CD4-positive, alpha-beta memory T cell (primary cell): ENCODE measurements at regions not wholly inside any gene's neighbourhood (a gene's known extent, or its start where the extent isn't known, plus 50 kb on each side); places are given as distances from the start of the nearest gene placed in this dataset.

Experiments used
- CTCF ChIA-PET: fragments of 350-600 bp; sonication (Branson Sonifier 250); formaldehyde crosslinking; loops from one replicate; lab custom pipeline; 2021; ENCODE audit warnings: inconsistent platforms; ENCODE audit not compliant: partially characterized antibody; lab: Charles Lee
- POLR2A ChIA-PET: fragments of 350-600 bp; sonication (Branson Sonifier 250); formaldehyde crosslinking; loops from one replicate; lab custom pipeline; 2021; ENCODE audit not compliant: partially characterized antibody; lab: Charles Lee
- DNase-seq, 5 donors: peaks; one replicate each; pipeline versions ENCODE4 v3.0.0 to v3.0.0-alpha.2; 2020 to 2022; ENCODE audit warnings: mixed read lengths in 1 of 5
- H3K27ac ChIP-seq: one replicate; pipeline ENCODE4 v1.7.0; 2013; ENCODE audit warnings: low read depth, low read length
- H3K27me3 ChIP-seq: 2 replicates; pipeline ENCODE4 v1.7.0; 2013; ENCODE audit warnings: mild to moderate bottlenecking, low read length, moderate library complexity; ENCODE audit not compliant: insufficient read depth
- H3K36me3 ChIP-seq: 2 replicates; pipeline ENCODE4 v1.7.0; 2013; ENCODE audit warnings: mild to moderate bottlenecking, low read length, moderate library complexity; ENCODE audit not compliant: insufficient read depth
- H3K4me1 ChIP-seq: 2 replicates; pipeline ENCODE4 v1.7.0; 2013; ENCODE audit warnings: mild to moderate bottlenecking, low read length, moderate library complexity; ENCODE audit not compliant: insufficient read depth
- H3K4me3 ChIP-seq, 2 donors: one replicate each; pipeline ENCODE4 v1.7.0; 2013; ENCODE audit warnings: low read length in 2 of 2, mild to moderate bottlenecking in 1 of 2
- H3K9me3 ChIP-seq, 2 donors: one replicate each; pipeline ENCODE4 v1.7.0; 2013; ENCODE audit warnings: low read length in 2 of 2, control low read depth in 1 of 2; ENCODE audit not compliant: control insufficient read depth in 1 of 2
- H3K27ac Mint-ChIP-seq, 7 donors: one replicate each; pipeline ENCODE4 v1.8.0; 2020 to 2021; ENCODE audit warnings: mixed read lengths in 7 of 7, mild to moderate bottlenecking in 6 of 7, inconsistent platforms in 3 of 7, moderate library complexity in 3 of 7
- H3K27me3 Mint-ChIP-seq, 2 donors: one replicate each; pipeline ENCODE4 v1.8.0; 2020 to 2021; ENCODE audit warnings: mixed read lengths in 2 of 2
- H3K36me3 Mint-ChIP-seq, 2 donors: one replicate each; pipeline ENCODE4 v1.8.0; 2020 to 2021; ENCODE audit warnings: mixed read lengths in 2 of 2, inconsistent platforms in 1 of 2, mild to moderate bottlenecking in 1 of 2
- H3K4me1 Mint-ChIP-seq, 4 donors: one replicate each; pipeline ENCODE4 v1.8.0; 2020 to 2021; ENCODE audit warnings: mixed read lengths in 4 of 4, mild to moderate bottlenecking in 1 of 4
- H3K4me3 Mint-ChIP-seq, 8 donors: one replicate each; pipeline ENCODE4 v1.8.0; 2020 to 2021; ENCODE audit warnings: mixed read lengths in 8 of 8, mild to moderate bottlenecking in 7 of 8, moderate library complexity in 6 of 8, inconsistent platforms in 3 of 8
- H3K9me3 Mint-ChIP-seq, 8 donors: one replicate each; pipeline ENCODE4 v1.8.0; 2020 to 2021; ENCODE audit warnings: mixed read lengths in 8 of 8, mild to moderate bottlenecking in 5 of 8, inconsistent platforms in 3 of 8, moderate library complexity in 1 of 8
- intact Hi-C: fragments of 100-400 bp; cut with micrococcal nuclease; formaldehyde crosslinking; loops from one replicate; pipeline ENCODE4 v1.15.1; 2023

DNA sequence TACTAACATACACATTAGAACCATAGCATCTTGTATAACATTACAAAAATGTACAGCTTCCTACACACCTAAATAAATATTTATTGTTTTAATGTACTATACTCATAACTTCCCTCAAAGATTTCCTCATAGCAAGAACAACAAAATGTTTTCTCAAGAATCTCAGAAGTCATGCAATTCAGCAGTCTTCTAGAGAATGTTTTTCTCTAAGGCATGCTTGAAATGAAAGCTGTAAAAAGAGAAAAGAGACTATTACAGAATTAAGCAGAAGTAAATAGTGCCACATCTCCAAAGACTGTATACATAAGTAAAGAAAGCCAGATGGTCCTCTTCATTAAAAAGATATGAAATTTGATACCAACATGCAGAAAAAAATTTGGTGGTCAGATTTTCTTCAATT, 672.2 kb downstream of the EPM2A start:
- no peak for DNase-seq
- Histone ChIP-seq H3K27me3 (no peaks in the 10 kb centered on the region), H3K27ac (no peak overlapping the region), H3K4me3 (no peak overlapping the region), H3K9me3 (no peaks in the 10 kb centered on the region), H3K4me1 (no peaks in the 10 kb centered on the region), H3K36me3 (no peaks in the 10 kb centered on the region)
- H3K27ac Mint-ChIP-seq: no peak overlapping the region
- ChIA-PET CTCF (no interaction called here), POLR2A (no interaction called here)
- H3K9me3 Mint-ChIP-seq: no peaks in the 10 kb centered on the region
- no peaks in the 10 kb centered on the region for H3K4me1 Mint-ChIP-seq
- no peaks in the 10 kb centered on the region for H3K36me3 Mint-ChIP-seq
- no peak overlapping the region for H3K4me3 Mint-ChIP-seq
- peaks cover 3 to 5% of the 10 kb centered on the region in 2 donors for H3K27me3 Mint-ChIP-seq
- intact Hi-C loops: no loop called here

DNA sequence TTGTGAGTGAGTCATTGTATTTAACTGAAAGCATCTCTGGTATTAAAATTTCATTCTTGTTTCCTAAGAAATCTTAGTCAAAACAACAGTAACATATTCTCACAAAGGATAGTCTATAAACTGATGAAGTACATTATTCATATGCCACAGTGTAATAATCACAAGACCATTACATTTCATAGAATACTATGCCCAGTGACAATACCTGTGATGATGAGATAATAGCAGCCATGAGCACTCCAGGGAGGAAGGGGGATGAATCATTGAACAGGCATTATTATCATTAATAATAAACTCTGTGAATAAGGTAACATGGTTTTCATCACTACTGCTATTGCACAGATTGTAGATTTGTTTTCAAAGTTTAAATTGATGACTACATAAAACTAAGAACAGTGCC, 667.9 kb downstream of the EPM2A start:
- no peak overlapping the region for H3K27ac ChIP-seq
- H3K9me3 ChIP-seq: no peaks in the 10 kb centered on the region
- ChIA-PET POLR2A (no interaction called here), CTCF (no interaction called here)
- intact Hi-C loops: no loop called here
- Mint-ChIP-seq H3K36me3 (no peaks in the 10 kb centered on the region), H3K27me3 (peaks cover 3 to 9% of the 10 kb centered on the region in 2 donors), H3K9me3 (peaks cover 0 to 6% (median 0%) of the 10 kb centered on the region in 8 donors), H3K27ac (no peak overlapping the region), H3K4me1 (no peaks in the 10 kb centered on the region), H3K4me3 (no peak overlapping the region)
- no peaks in the 10 kb centered on the region for H3K36me3 ChIP-seq
- H3K4me1 ChIP-seq: no peaks in the 10 kb centered on the region
- no peak for DNase-seq
- H3K27me3 ChIP-seq: no peaks in the 10 kb centered on the region
- no peak overlapping the region for H3K4me3 ChIP-seq

DNA sequence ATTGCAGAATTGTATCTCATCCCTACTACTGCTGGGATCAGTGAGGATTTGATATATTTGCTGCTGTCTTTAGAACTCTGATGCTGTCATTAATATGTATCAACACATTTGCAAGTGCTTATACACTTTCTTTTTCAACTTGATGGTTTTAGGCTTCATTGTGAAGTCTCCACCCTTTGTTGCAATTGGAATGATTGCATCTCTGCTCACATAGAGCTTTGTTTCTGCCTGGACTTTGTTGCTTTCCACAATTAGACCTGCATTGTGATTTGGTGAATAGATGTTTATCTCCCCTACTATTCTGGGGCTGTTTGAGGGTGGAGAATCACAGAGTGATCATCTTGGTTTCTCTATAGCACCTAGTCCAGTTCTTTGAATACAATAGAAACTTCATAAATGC, 666.7 kb downstream of the EPM2A start:
- intact Hi-C loops: no loop called here
- peaks cover 0 to 6% (median 0%) of the 10 kb centered on the region in 8 donors for H3K9me3 Mint-ChIP-seq
- H3K4me1 ChIP-seq: no peaks in the 10 kb centered on the region
- POLR2A ChIA-PET: no interaction called here
- no peaks in the 10 kb centered on the region for H3K9me3 ChIP-seq
- H3K27ac ChIP-seq: no peak overlapping the region
- DNase-seq: no peak
- H3K4me3 Mint-ChIP-seq: no peak overlapping the region
- H3K4me3 ChIP-seq: no peak overlapping the region
- H3K4me1 Mint-ChIP-seq: no peaks in the 10 kb centered on the region
- no peaks in the 10 kb centered on the region for H3K27me3 ChIP-seq
- H3K36me3 Mint-ChIP-seq: no peaks in the 10 kb centered on the region
- H3K27me3 Mint-ChIP-seq: peaks cover 3 to 9% of the 10 kb centered on the region in 2 donors
- CTCF ChIA-PET: no interaction called here
- H3K27ac Mint-ChIP-seq: no peak overlapping the region
- H3K36me3 ChIP-seq: no peaks in the 10 kb centered on the region

GRCh38 chr6:145069966-145070365, 665.4 kb downstream of the EPM2A start:
- CTCF ChIA-PET: no interaction called here
- no peak overlapping the region for H3K4me3 ChIP-seq
- H3K36me3 ChIP-seq: no peaks in the 10 kb centered on the region
- peaks cover 0 to 6% (median 0%) of the 10 kb centered on the region in 8 donors for H3K9me3 Mint-ChIP-seq
- peaks cover 3 to 9% of the 10 kb centered on the region in 2 donors for H3K27me3 Mint-ChIP-seq
- H3K4me3 Mint-ChIP-seq: no peak overlapping the region
- H3K27ac ChIP-seq: no peak overlapping the region
- no peak for DNase-seq
- intact Hi-C loops: no loop called here
- no peaks in the 10 kb centered on the region for H3K27me3 ChIP-seq
- H3K4me1 ChIP-seq: no peaks in the 10 kb centered on the region
- POLR2A ChIA-PET: no interaction called here
- H3K27ac Mint-ChIP-seq: no peak overlapping the region
- no peaks in the 10 kb centered on the region for H3K4me1 Mint-ChIP-seq
- H3K36me3 Mint-ChIP-seq: no peaks in the 10 kb centered on the region
- H3K9me3 ChIP-seq: no peaks in the 10 kb centered on the region

- DNase-seq: no peak
- Mint-ChIP-seq H3K9me3 (peaks cover 0 to 6% (median 0%) of the 10 kb centered on the region in 8 donors), H3K4me3 (no peak overlapping the region), H3K27ac (no peak overlapping the region), H3K4me1 (no peaks in the 10 kb centered on the region), H3K36me3 (no peaks in the 10 kb centered on the region), H3K27me3 (peaks cover 6 to 9% of the 10 kb centered on the region in 2 donors)
- Histone ChIP-seq H3K36me3 (no peaks in the 10 kb centered on the region), H3K27ac (no peak overlapping the region), H3K4me3 (no peak overlapping the region), H3K9me3 (no peaks in the 10 kb centered on the region), H3K4me1 (no peaks in the 10 kb centered on the region), H3K27me3 (no peaks in the 10 kb centered on the region)
- ChIA-PET POLR2A (no interaction called here), CTCF (no interaction called here)
- intact Hi-C loops: no loop called here
Observed at GRCh38 chr6:145070791-145071190, 664.5 kb downstream of the EPM2A start.

- peaks cover 6% of the 10 kb centered on the region in 2 donors for H3K27me3 Mint-ChIP-seq
- no peak overlapping the region for H3K4me3 Mint-ChIP-seq
- Histone ChIP-seq H3K4me3 (no peak overlapping the region), H3K27ac (no peak overlapping the region), H3K36me3 (no peaks in the 10 kb centered on the region), H3K27me3 (no peaks in the 10 kb centered on the region), H3K9me3 (no peaks in the 10 kb centered on the region), H3K4me1 (no peaks in the 10 kb centered on the region)
- CTCF ChIA-PET: no interaction called here
- no peak for DNase-seq
- no peaks in the 10 kb centered on the region for H3K36me3 Mint-ChIP-seq
- POLR2A ChIA-PET: no interaction called here
- peaks cover 0 to 6% (median 0%) of the 10 kb centered on the region in 8 donors for H3K9me3 Mint-ChIP-seq
- no peaks in the 10 kb centered on the region for H3K4me1 Mint-ChIP-seq
- H3K27ac Mint-ChIP-seq: no peak overlapping the region
- intact Hi-C loops: no loop called here
Observed at GRCh38 chr6:145071836-145072235, 663.5 kb downstream of the EPM2A start.

GRCh38 chr6:145073811-145074210, 661.5 kb downstream of the EPM2A start:
- intact Hi-C loops: no loop called here
- H3K9me3 Mint-ChIP-seq: peaks cover 0 to 6% (median 0%) of the 10 kb centered on the region in 8 donors
- Histone ChIP-seq H3K4me1 (no peaks in the 10 kb centered on the region), H3K36me3 (no peaks in the 10 kb centered on the region), H3K9me3 (no peaks in the 10 kb centered on the region), H3K27me3 (no peaks in the 10 kb centered on the region), H3K4me3 (no peak overlapping the region), H3K27ac (no peak overlapping the region)
- H3K36me3 Mint-ChIP-seq: no peaks in the 10 kb centered on the region
- ChIA-PET POLR2A (no interaction called here), CTCF (no interaction called here)
- H3K4me1 Mint-ChIP-seq: no peaks in the 10 kb centered on the region
- no peak overlapping the region for H3K27ac Mint-ChIP-seq
- H3K4me3 Mint-ChIP-seq: no peak overlapping the region
- DNase-seq: no peak
- peaks cover 3 to 6% of the 10 kb centered on the region in 2 donors for H3K27me3 Mint-ChIP-seq

DNA sequence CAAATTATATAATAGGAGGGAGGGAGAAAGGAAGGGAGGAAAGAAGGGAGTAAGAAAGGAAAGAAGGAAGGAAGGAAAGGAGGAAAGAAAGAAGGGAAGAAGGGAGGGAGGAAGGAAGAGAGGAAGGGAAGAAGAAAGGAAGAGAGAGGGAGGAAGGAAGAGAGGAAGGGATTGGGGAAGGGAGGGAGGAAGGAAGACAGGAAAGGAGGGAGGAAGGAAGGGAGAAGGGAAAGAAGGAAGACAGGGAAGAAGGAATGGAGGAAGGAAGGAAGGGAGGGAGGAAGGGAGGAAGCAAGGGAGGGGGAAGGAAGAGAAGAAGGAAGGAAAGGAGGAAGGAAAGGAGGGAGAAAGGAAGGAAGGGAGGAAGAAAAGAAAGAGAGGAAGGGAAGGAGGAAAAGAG, 660.5 kb downstream of the EPM2A start:
- no peaks in the 10 kb centered on the region for H3K4me1 Mint-ChIP-seq
- POLR2A ChIA-PET: no interaction called here
- H3K4me1 ChIP-seq: no peaks in the 10 kb centered on the region
- CTCF ChIA-PET: no interaction called here
- H3K27me3 ChIP-seq: no peaks in the 10 kb centered on the region
- no peaks in the 10 kb centered on the region for H3K9me3 ChIP-seq
- H3K4me3 Mint-ChIP-seq: no peak overlapping the region
- H3K4me3 ChIP-seq: no peak overlapping the region
- DNase-seq: no peak
- no peaks in the 10 kb centered on the region for H3K36me3 Mint-ChIP-seq
- H3K27ac ChIP-seq: no peak overlapping the region
- no peak overlapping the region for H3K27ac Mint-ChIP-seq
- peaks cover 3 to 6% of the 10 kb centered on the region in 2 donors for H3K27me3 Mint-ChIP-seq
- no peaks in the 10 kb centered on the region for H3K36me3 ChIP-seq
- H3K9me3 Mint-ChIP-seq: peaks cover 0 to 6% (median 0%) of the 10 kb centered on the region in 8 donors
- intact Hi-C loops: no loop called here
